GM21576 (cell line): ENCODE measurements at regions not wholly inside any gene's neighbourhood (a gene's known extent, or its start where the extent isn't known, plus 50 kb on each side); places are given as distances from the start of the nearest gene placed in this dataset.

Experiments
- ATAC-seq: cut with Tn5 transposase; IDR thresholded peaks from one replicate; pipeline ENCODE4 v1.9.1; 2021; ENCODE audit warnings: mild to moderate bottlenecking, moderate library complexity; ENCODE audit not compliant: unreplicated experiment

- no peak for ATAC-seq
These were observed 57.1 kb upstream of the RNF152 start for GRCh38 chr18:61949946-61950345.

- ATAC-seq, result no peak
These were observed 56.1 kb upstream of the RNF152 start for GRCh38 chr18:61948846-61949438.

GRCh38 chr18:61948281-61948741, 55.5 kb upstream of the RNF152 start:
- no peak for ATAC-seq

- no peak for ATAC-seq
These were observed 53.6 kb upstream of the RNF152 start for GRCh38 chr18:61946449-61946848.

- ATAC-seq, result no peak
These were observed 50.6 kb upstream of the RNF152 start for GRCh38 chr18:61943175-61943964.
